Neural progenitor cell (in vitro differentiated cells): ENCODE measurements at regions not wholly inside any gene's neighbourhood (a gene's known extent, or its start where the extent isn't known, plus 50 kb on each side); places are given as distances from the start of the nearest gene placed in this dataset.

ENCODE experiments used
- EZH2phosphoT487 ChIP-seq: fragments of 200-600 bp; sonication (generic); IDR thresholded peaks from 2 replicates; pipeline ENCODE4 v1.6.1; 2017; ENCODE audit warnings: antibody characterized with exemption
- TF ChIP-seq, protein P1 (sequence below): fragments of 200-600 bp; sonication (generic); IDR thresholded peaks from 2 replicates; pipeline ENCODE4 v1.5.1; 2017; ENCODE audit warnings: antibody characterized with exemption, mild to moderate bottlenecking

DNA sequence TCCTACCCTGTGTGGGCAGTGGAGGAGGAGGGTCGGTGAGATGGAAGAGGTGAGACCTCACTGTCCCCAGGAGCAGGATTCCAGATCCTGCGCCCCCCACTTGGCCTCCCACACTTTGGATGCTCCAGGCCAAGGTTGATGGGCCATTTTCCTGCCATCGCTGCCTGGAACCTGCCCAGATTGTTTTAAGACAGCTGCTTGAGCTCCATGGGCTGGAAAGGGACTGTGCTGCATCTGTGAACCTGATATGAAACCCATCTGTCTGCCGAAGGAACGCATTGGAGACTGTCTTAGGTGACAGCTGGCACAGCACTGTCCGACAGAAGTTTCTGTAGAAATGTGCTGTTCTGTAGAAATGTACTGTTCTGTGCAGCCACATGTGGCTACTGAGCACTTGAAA, 72.7 kb upstream of the SLC25A48 start:
- TF ChIP-seq, protein P1, sequence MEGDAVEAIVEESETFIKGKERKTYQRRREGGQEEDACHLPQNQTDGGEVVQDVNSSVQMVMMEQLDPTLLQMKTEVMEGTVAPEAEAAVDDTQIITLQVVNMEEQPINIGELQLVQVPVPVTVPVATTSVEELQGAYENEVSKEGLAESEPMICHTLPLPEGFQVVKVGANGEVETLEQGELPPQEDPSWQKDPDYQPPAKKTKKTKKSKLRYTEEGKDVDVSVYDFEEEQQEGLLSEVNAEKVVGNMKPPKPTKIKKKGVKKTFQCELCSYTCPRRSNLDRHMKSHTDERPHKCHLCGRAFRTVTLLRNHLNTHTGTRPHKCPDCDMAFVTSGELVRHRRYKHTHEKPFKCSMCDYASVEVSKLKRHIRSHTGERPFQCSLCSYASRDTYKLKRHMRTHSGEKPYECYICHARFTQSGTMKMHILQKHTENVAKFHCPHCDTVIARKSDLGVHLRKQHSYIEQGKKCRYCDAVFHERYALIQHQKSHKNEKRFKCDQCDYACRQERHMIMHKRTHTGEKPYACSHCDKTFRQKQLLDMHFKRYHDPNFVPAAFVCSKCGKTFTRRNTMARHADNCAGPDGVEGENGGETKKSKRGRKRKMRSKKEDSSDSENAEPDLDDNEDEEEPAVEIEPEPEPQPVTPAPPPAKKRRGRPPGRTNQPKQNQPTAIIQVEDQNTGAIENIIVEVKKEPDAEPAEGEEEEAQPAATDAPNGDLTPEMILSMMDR, result no peak
- no peak for TF ChIP-seq EZH2phosphoT487
